Transverse colon (tissue), 4 donors: ENCODE measurements at regions not wholly inside any gene's neighbourhood (a gene's known extent, or its start where the extent isn't known, plus 50 kb on each side); places are given as distances from the start of the nearest gene placed in this dataset.

Source experiments
- CTCF ChIP-seq, 5 experiments: fragments of 200-600 bp in 3 of 5; fragments of 450-650 bp in 2 of 5; sonication (generic) in 3 of 5; IDR thresholded peaks; 1 replicate in 2 of 5; 2 replicates in 3 of 5; pipeline ENCODE4 v1.5.1; 2016 to 2017; ENCODE audit warnings: antibody characterized with exemption in 5 of 5, inconsistent platforms in 3 of 5, mild to moderate bottlenecking in 2 of 5, moderate library complexity in 1 of 5
- POLR2AphosphoS5 ChIP-seq, 3 donors: sonication (generic); formaldehyde crosslinking; IDR thresholded peaks; one replicate each; pipeline ENCODE4 v1.6.1; 2016; ENCODE audit warnings: antibody characterized with exemption in 3 of 3

- TF ChIP-seq POLR2AphosphoS5 (IDR thresholded peaks at IDR 0.05) (no peak), CTCF (IDR thresholded peaks at IDR 0.05) (no peak)
These were observed 529.4 kb upstream of the CXADR start for GRCh38 chr21:16983420-16983819.
